Thoracic aorta (tissue), 2 donors: ENCODE measurements at regions not wholly inside any gene's neighbourhood (a gene's known extent, or its start where the extent isn't known, plus 50 kb on each side); places are given as distances from the start of the nearest gene placed in this dataset.

ENCODE experiments used
- ATAC-seq: fragments of 150-250 bp; one replicate; pipeline ENCODE4 v1.8.0; 2017; ENCODE audit warnings: low read depth; ENCODE audit not compliant: insufficient number of reproducible peaks, low FRiP score
- DNase-seq: peaks from one replicate; pipeline ENCODE4 v3.0.0-alpha.2; 2020; ENCODE audit warnings: low spot score
- H3K27ac ChIP-seq, 2 donors: fragments of 200-600 bp; sonication (generic); 1 replicate in 1 of 2; 2 replicates in 1 of 2; pipeline ENCODE4 v1.5.1; 2016; ENCODE audit warnings: mild to moderate bottlenecking in 2 of 2, moderate library complexity in 2 of 2
- H3K27me3 ChIP-seq: fragments of 200-600 bp; sonication (generic); replicated peaks from 2 replicates; pipeline ENCODE4 v1.6.0; 2016; ENCODE audit warnings: mild to moderate bottlenecking; ENCODE audit not compliant: insufficient read depth
- H3K36me3 ChIP-seq: fragments of 200-600 bp; sonication (generic); one replicate; pipeline ENCODE4 v1.5.1; 2016
- H3K4me1 ChIP-seq, 2 donors: fragments of 200-600 bp; sonication (generic); 1 replicate in 1 of 2; 2 replicates in 1 of 2; pipeline versions ENCODE4 v1.5.1 to v1.6.0; 2016; ENCODE audit warnings: low read depth in 2 of 2, mild to moderate bottlenecking in 1 of 2; ENCODE audit not compliant: control insufficient read depth in 1 of 2
- H3K4me3 ChIP-seq: fragments of 200-600 bp; sonication (generic); 2 replicates; pipeline ENCODE4 v1.5.1; 2016; ENCODE audit warnings: mild to moderate bottlenecking
- H3K9me3 ChIP-seq: fragments of 200-600 bp; sonication (generic); 2 replicates; pipeline ENCODE4 v1.5.1; 2016
- TF ChIP-seq, protein P1 (sequence below): fragments of 200-600 bp; sonication (generic); IDR thresholded peaks from one replicate; pipeline ENCODE4 v1.5.1; 2019; ENCODE audit warnings: antibody characterized with exemption

DNA sequence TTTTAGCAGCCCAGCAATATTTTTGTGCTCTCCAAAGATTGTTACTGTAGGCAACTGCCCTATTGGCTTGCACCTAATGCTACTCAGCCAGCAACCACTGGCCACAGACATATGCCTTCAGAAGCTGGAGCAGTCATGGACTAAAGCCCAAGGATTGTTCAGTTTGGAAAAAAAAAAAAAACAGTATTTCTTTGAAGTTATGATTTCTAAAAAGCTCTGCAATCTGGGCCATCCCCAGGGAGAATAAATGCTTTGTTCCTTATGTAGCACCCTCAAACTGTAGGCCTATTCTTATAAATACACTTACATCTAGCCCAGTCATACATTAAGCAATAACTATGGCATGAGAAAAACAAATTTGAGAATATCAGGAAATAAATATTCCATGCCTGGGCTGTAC, 2190.5 kb upstream of the RAG2 start:
- H3K4me3 ChIP-seq = no peak overlapping the region
- ATAC-seq = no peak
- TF ChIP-seq, protein P1, sequence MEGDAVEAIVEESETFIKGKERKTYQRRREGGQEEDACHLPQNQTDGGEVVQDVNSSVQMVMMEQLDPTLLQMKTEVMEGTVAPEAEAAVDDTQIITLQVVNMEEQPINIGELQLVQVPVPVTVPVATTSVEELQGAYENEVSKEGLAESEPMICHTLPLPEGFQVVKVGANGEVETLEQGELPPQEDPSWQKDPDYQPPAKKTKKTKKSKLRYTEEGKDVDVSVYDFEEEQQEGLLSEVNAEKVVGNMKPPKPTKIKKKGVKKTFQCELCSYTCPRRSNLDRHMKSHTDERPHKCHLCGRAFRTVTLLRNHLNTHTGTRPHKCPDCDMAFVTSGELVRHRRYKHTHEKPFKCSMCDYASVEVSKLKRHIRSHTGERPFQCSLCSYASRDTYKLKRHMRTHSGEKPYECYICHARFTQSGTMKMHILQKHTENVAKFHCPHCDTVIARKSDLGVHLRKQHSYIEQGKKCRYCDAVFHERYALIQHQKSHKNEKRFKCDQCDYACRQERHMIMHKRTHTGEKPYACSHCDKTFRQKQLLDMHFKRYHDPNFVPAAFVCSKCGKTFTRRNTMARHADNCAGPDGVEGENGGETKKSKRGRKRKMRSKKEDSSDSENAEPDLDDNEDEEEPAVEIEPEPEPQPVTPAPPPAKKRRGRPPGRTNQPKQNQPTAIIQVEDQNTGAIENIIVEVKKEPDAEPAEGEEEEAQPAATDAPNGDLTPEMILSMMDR = no peak
- H3K4me1 ChIP-seq = no peaks in the 10 kb centered on the region
- no peaks in the 10 kb centered on the region for H3K27me3 ChIP-seq
- H3K36me3 ChIP-seq = no peaks in the 10 kb centered on the region
- no peak for DNase-seq
- H3K9me3 ChIP-seq = no peaks in the 10 kb centered on the region
- no peak overlapping the region for H3K27ac ChIP-seq

DNA sequence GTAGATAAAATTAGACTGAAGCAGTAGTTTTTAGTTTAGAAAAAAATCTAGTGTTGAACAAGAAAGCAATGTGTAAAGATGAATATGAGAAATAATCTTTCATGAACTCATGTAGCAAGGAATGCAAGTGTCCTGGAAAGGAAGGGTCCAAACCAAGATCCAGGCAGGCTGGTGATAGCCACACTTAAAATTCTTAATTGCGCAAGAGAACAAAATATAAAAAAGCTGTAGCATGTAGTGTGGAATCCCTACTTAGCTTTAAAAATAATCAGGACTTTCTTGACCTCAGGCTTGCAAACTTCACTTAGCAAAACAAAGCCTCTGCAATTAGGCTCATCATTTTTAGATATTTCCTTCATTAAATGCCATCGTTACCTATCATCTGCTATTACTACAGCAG, 2186.1 kb upstream of the RAG2 start:
- H3K36me3 ChIP-seq = no peaks in the 10 kb centered on the region
- ATAC-seq = no peak
- TF ChIP-seq, protein P1 = no peak
- H3K4me1 ChIP-seq = no peaks in the 10 kb centered on the region
- H3K27me3 ChIP-seq = no peaks in the 10 kb centered on the region
- H3K9me3 ChIP-seq = no peaks in the 10 kb centered on the region
- no peak overlapping the region for H3K27ac ChIP-seq
- no peak overlapping the region for H3K4me3 ChIP-seq
- DNase-seq = no peak

DNA sequence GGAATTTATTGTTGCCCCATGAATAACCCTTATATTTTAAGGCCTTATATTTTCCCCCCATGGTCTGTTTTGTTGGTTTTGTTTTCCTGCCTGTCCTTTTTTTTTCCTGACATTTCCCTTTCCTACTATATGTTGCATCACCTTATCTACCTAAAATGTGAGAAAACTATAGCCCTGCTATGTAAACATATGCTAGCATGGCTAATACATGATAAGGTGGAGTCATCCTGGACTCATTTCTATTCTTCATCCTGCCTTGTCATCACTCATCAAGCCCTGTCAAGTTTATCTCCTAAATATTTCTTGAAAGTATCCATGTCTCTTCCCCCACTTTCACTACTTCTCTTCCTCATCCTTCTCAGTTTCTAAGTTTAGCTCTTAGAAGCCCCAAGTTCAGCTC, 2168.8 kb upstream of the RAG2 start:
- Histone ChIP-seq H3K27me3 (no peaks in the 10 kb centered on the region), H3K4me1 (no peaks in the 10 kb centered on the region), H3K4me3 (no peak overlapping the region), H3K36me3 (no peaks in the 10 kb centered on the region), H3K27ac (no peak overlapping the region), H3K9me3 (no peaks in the 10 kb centered on the region)
- DNase-seq = no peak
- no peak for ATAC-seq
- TF ChIP-seq, protein P1 = no peak

DNA sequence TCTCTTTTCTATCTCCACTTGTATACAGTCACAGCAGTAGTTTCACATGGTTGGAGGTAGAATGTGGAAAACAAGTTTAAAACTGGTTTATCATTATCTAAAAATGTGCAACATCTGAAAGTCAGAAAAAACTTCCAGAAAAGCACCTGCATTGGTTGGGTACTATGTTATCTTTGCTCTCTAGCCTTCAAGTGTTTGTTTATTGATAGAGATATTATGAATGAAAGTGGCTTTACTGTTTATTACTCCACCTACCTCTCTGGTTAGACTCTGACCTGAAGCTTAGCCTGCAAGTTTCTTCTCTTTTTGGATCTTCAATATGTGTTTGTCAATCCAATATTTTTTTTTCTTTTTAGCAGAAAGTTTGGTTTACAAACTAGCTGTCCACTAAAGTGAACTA, 2161.4 kb upstream of the RAG2 start:
- TF ChIP-seq, protein P1 = no peak
- H3K9me3 ChIP-seq = no peaks in the 10 kb centered on the region
- no peaks in the 10 kb centered on the region for H3K36me3 ChIP-seq
- DNase-seq = no peak
- H3K4me3 ChIP-seq = no peak overlapping the region
- no peaks in the 10 kb centered on the region for H3K27me3 ChIP-seq
- no peak for ATAC-seq
- no peaks in the 10 kb centered on the region for H3K4me1 ChIP-seq
- H3K27ac ChIP-seq = no peak overlapping the region

DNA sequence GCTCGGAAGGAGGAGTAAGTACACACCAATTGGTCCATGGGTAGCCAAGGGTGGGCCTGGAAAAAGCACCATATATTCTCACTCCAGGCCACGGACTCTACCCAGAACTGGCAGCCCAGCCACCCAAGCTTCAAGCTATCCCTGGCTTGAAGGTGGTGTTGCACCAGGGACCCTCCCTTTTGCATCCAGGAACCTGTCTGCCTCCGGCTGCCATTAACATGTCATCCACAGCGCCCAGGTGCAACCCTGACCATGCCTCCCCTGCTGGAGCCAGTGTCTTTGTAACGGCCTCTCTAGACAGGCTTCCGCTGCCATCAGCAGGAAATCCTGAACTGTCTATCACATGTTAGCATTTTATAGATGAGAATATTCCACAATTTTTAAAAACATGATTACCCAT, 2158.5 kb upstream of the RAG2 start:
- no peaks in the 10 kb centered on the region for H3K4me1 ChIP-seq
- H3K4me3 ChIP-seq = no peak overlapping the region
- TF ChIP-seq, protein P1 = no peak
- DNase-seq = no peak
- no peaks in the 10 kb centered on the region for H3K9me3 ChIP-seq
- ATAC-seq = no peak
- H3K27me3 ChIP-seq = no peaks in the 10 kb centered on the region
- no peak overlapping the region for H3K27ac ChIP-seq
- H3K36me3 ChIP-seq = no peaks in the 10 kb centered on the region
